HCT116 (cell line): ENCODE measurements at regions not wholly inside any gene's neighbourhood (a gene's known extent, or its start where the extent isn't known, plus 50 kb on each side); places are given as distances from the start of the nearest gene placed in this dataset.

Source experiments
- ATAC-seq: fragments of 200-7000 bp; cut with Tn5 transposase; 2 replicates; pipeline ENCODE4 v1.9.1; 2020; ENCODE audit warnings: mild to moderate bottlenecking, moderate library complexity
- BruUV-seq: library from RNA; stranded (reverse); fragments of 400-500 nt; replicated peaks from 2 replicates; lab custom pipeline; 2021; lab: Mats Ljungman, UMichigan
- CTCF ChIA-PET: fragments of 300-600 bp; sonication (Branson Sonifier 250); formaldehyde crosslinking; loops from one replicate; lab custom pipeline; 2021; ENCODE audit warnings: antibody characterized with exemption; lab: Charles Lee
- POLR2A ChIA-PET: fragments of 300-600, 350-600 bp; sonication (Branson Sonifier 250); formaldehyde crosslinking; loops from one replicate; lab custom pipeline; 2021; ENCODE audit warnings: antibody characterized with exemption; lab: Charles Lee
- RAD21 ChIA-PET, 2 experiments: fragments of 300-600 bp; sonication (Branson Sonifier 250); formaldehyde crosslinking; loops; one replicate each; lab custom pipeline; 2023; ENCODE audit warnings: low total read pairs in 2 of 2; ENCODE audit not compliant: uncharacterized antibody in 2 of 2, unreplicated experiment in 2 of 2, low non-redundant PET in 1 of 2; lab: Charles Lee
- DNase-seq: peaks from one replicate; pipeline ENCODE4 v3.0.0-alpha.2; 2010; ENCODE audit warnings: low read depth, low spot score
- H2AFZ ChIP-seq: fragments of 200-600 bp; shearing (Covaris generic), sonication (generic); 2 replicates; pipeline ENCODE4 v1.6.1; 2017; ENCODE audit warnings: low read depth, mixed run types, mixed read lengths, antibody characterized with exemption, low read length; ENCODE audit not compliant: poor library complexity, severe bottlenecking
- H3K27ac ChIP-seq: 2 replicates; pipeline ENCODE4 v1.5.1; 2012; ENCODE audit warnings: low read depth, low read length
- H3K27me3 ChIP-seq: fragments of 200-600 bp; sonication (generic); 2 replicates; pipeline ENCODE4 v1.6.1; 2016; ENCODE audit warnings: mixed run types, low read length, mixed read lengths; ENCODE audit not compliant: insufficient read depth
- H3K36me3 ChIP-seq, 2 experiments: fragments of 200-500 bp in 1 of 2; fragments of 200-600 bp in 1 of 2; sonication (Bioruptor generic) in 1 of 2; sonication (generic) in 1 of 2; 2 replicates each; pipeline versions ENCODE4 v1.5.1 to v1.6.1; 2014 to 2016; ENCODE audit warnings: low read length in 2 of 2, inconsistent platforms in 1 of 2, mixed read lengths in 1 of 2, mixed run types in 1 of 2; ENCODE audit not compliant: insufficient read depth in 2 of 2, control insufficient read depth in 1 of 2
- H3K4me1 ChIP-seq, 2 experiments: fragments of 200-600 bp in 1 of 2; sonication (generic) in 1 of 2; 2 replicates each; pipeline versions ENCODE4 v1.5.1 to v1.6.1; 2012 to 2017; ENCODE audit warnings: low read length in 2 of 2, inconsistent platforms in 1 of 2, mild to moderate bottlenecking in 1 of 2, mixed read lengths in 1 of 2, mixed run types in 1 of 2, moderate library complexity in 1 of 2; ENCODE audit not compliant: insufficient read depth in 2 of 2, control insufficient read depth in 1 of 2
- H3K4me2 ChIP-seq: fragments of 200-600 bp; sonication (generic); 2 replicates; pipeline ENCODE4 v1.6.1; 2017; ENCODE audit warnings: mixed run types, low read length, mixed read lengths
- H3K4me3 ChIP-seq, 2 experiments: fragments of 200-600 bp in 1 of 2; sonication (generic) in 1 of 2; replicated peaks in 1 of 2; 2 replicates each; pipeline ENCODE4 v1.5.1; 2011 to 2016; ENCODE audit warnings: low read length in 2 of 2, control low read depth in 1 of 2, low read depth in 1 of 2, mild to moderate bottlenecking in 1 of 2, mixed read lengths in 1 of 2, mixed run types in 1 of 2
- H3K79me2 ChIP-seq: fragments of 200-600 bp; sonication (generic); 2 replicates; pipeline ENCODE4 v1.6.1; 2017; ENCODE audit warnings: mild to moderate bottlenecking, mixed run types, low read length, moderate library complexity, mixed read lengths; ENCODE audit not compliant: insufficient read depth
- H3K9ac ChIP-seq: fragments of 200-600 bp; sonication (generic); 2 replicates; pipeline ENCODE4 v1.6.1; 2016; ENCODE audit warnings: low read length, mixed read lengths
- H3K9me2 ChIP-seq: fragments of 200-600 bp; sonication (generic), shearing (Covaris generic); 2 replicates; pipeline ENCODE4 v1.6.1; 2017; ENCODE audit warnings: mixed run types, mild to moderate bottlenecking, moderate library complexity; ENCODE audit not compliant: insufficient read depth
- H3K9me3 ChIP-seq, 2 experiments: fragments of 200-500 bp in 1 of 2; fragments of 200-600 bp in 1 of 2; sonication (Bioruptor generic) in 1 of 2; sonication (generic) in 1 of 2; 2 replicates each; pipeline ENCODE4 v1.6.1; 2014 to 2017; ENCODE audit warnings: low read length in 2 of 2, mixed read lengths in 2 of 2, inconsistent platforms in 1 of 2, low read depth in 1 of 2, mild to moderate bottlenecking in 1 of 2, mixed run types in 1 of 2, moderate library complexity in 1 of 2; ENCODE audit not compliant: control insufficient read depth in 1 of 2, insufficient read depth in 1 of 2
- H4K20me1 ChIP-seq: fragments of 200-600 bp; sonication (generic), shearing (Covaris generic); 2 replicates; pipeline ENCODE4 v1.6.1; 2017; ENCODE audit warnings: mixed run types, mild to moderate bottlenecking, moderate library complexity; ENCODE audit not compliant: insufficient read depth
- CEBPB ChIP-seq: IDR thresholded peaks from 2 replicates; pipeline ENCODE4 v1.6.1; 2012; ENCODE audit warnings: low read depth
- EZH2 ChIP-seq: fragments of 200-600 bp; sonication (generic); IDR thresholded peaks from 2 replicates; pipeline ENCODE4 v1.6.1; 2017; ENCODE audit warnings: antibody characterized with exemption, mixed run types
- FOSL1 ChIP-seq: IDR thresholded peaks from 2 replicates; pipeline ENCODE4 v1.6.1; 2012; ENCODE audit warnings: low read depth
- JUND ChIP-seq: IDR thresholded peaks from 2 replicates; pipeline ENCODE4 v1.6.1; 2012
- RAD21 ChIP-seq: IDR thresholded peaks from 2 replicates; pipeline ENCODE4 v1.6.1; 2012; ENCODE audit warnings: low read depth, mild to moderate bottlenecking
- SP1 ChIP-seq: IDR thresholded peaks from 2 replicates; pipeline ENCODE4 v1.6.1; 2012; ENCODE audit warnings: low read depth
- TCF7L2 ChIP-seq: IDR thresholded peaks from 2 replicates; pipeline ENCODE4 v1.7.0; 2011; ENCODE audit warnings: borderline replicate concordance, inconsistent platforms; ENCODE audit not compliant: insufficient read depth, insufficient read length; ENCODE audit errors: extremely low read depth
- YY1 ChIP-seq: IDR thresholded peaks from 2 replicates; pipeline ENCODE4 v1.6.1; 2011; ENCODE audit warnings: low read length, low read depth, moderate library complexity, mild to moderate bottlenecking; ENCODE audit not compliant: insufficient replicate concordance; ENCODE audit errors: extremely low read depth
- intact Hi-C: fragments of 100-400 bp; cut with micrococcal nuclease; formaldehyde crosslinking; loops from 2 replicates; pipeline ENCODE4 v1.10.0; 2022
- TF ChIP-seq, protein P1 (sequence below): IDR thresholded peaks from 2 replicates; pipeline ENCODE4 v1.6.1; 2012
- TF ChIP-seq, protein P2 (sequence below): IDR thresholded peaks from 2 replicates; pipeline ENCODE4 v1.6.1; 2011; ENCODE audit warnings: mild to moderate bottlenecking, low read length, moderate library complexity; ENCODE audit not compliant: insufficient replicate concordance; ENCODE audit errors: extremely low read depth

- H3K9me3 ChIP-seq: no peaks in the 10 kb centered on the region
- POLR2A ChIA-PET: no interaction called here
- no peaks in the 10 kb centered on the region for H4K20me1 ChIP-seq
- H2AFZ ChIP-seq: no peak overlapping the region
- no peak overlapping the region for H3K9ac ChIP-seq
- no peaks in the 10 kb centered on the region for H3K4me1 ChIP-seq
- DNase-seq (no peak), ATAC-seq (no peak)
- no peak overlapping the region for H3K4me3 ChIP-seq
- no peaks in the 10 kb centered on the region for H3K27me3 ChIP-seq
- RAD21 ChIA-PET: no interaction called here
- no peaks in the 10 kb centered on the region for H3K9me2 ChIP-seq
- no TSS peak for BruUV-seq
- no peak overlapping the region for H3K4me2 ChIP-seq
- no peaks in the 10 kb centered on the region for H3K36me3 ChIP-seq
- H3K79me2 ChIP-seq: no peaks in the 10 kb centered on the region
- no peak overlapping the region for H3K27ac ChIP-seq
- intact Hi-C loops: no loop called here
- CTCF ChIA-PET: no interaction called here
- TF ChIP-seq CEBPB (no peak), TCF7L2 (no peak), FOSL1 (no peak), EZH2 (no peak), YY1 (no peak), SP1 (no peak), JUND (no peak), RAD21 (no peak)
- TF ChIP-seq, protein P1, sequence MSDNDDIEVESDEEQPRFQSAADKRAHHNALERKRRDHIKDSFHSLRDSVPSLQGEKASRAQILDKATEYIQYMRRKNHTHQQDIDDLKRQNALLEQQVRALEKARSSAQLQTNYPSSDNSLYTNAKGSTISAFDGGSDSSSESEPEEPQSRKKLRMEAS: no peak
- TF ChIP-seq, protein P2, sequence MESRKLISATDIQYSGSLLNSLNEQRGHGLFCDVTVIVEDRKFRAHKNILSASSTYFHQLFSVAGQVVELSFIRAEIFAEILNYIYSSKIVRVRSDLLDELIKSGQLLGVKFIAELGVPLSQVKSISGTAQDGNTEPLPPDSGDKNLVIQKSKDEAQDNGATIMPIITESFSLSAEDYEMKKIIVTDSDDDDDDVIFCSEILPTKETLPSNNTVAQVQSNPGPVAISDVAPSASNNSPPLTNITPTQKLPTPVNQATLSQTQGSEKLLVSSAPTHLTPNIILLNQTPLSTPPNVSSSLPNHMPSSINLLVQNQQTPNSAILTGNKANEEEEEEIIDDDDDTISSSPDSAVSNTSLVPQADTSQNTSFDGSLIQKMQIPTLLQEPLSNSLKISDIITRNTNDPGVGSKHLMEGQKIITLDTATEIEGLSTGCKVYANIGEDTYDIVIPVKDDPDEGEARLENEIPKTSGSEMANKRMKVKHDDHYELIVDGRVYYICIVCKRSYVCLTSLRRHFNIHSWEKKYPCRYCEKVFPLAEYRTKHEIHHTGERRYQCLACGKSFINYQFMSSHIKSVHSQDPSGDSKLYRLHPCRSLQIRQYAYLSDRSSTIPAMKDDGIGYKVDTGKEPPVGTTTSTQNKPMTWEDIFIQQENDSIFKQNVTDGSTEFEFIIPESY: no peak
Observed at GRCh38 chr12:18975933-18976332, 153.6 kb upstream of the PLEKHA5 start.
